H9 (cell line): ENCODE measurements at regions not wholly inside any gene's neighbourhood (a gene's known extent, or its start where the extent isn't known, plus 50 kb on each side); places are given as distances from the start of the nearest gene placed in this dataset.

Experiments
- DNase-seq: peaks from one replicate; pipeline ENCODE4 v3.0.0-alpha.2; 2017
- H2AFZ ChIP-seq: one replicate; pipeline ENCODE4 v1.6.1; 2013; ENCODE audit warnings: mild to moderate bottlenecking, low read length, control low read depth, moderate library complexity
- H2AK5ac ChIP-seq: 2 replicates; pipeline ENCODE4 v1.6.1; 2013; ENCODE audit warnings: low read length, control low read depth, mixed read lengths; ENCODE audit not compliant: insufficient read length
- H2BK120ac ChIP-seq: one replicate; pipeline ENCODE4 v1.6.1; 2013; ENCODE audit warnings: low read depth, mild to moderate bottlenecking, low read length, control low read depth, inconsistent platforms; ENCODE audit not compliant: poor library complexity, severe bottlenecking
- H2BK12ac ChIP-seq: 2 replicates; pipeline ENCODE4 v1.6.1; 2013; ENCODE audit warnings: low read length, control low read depth, mixed read lengths, low read depth; ENCODE audit not compliant: insufficient read length
- H2BK15ac ChIP-seq: 2 replicates; pipeline ENCODE4 v1.6.1; 2013; ENCODE audit warnings: low read depth, low read length, control low read depth
- H2BK20ac ChIP-seq: one replicate; pipeline ENCODE4 v1.6.1; 2013; ENCODE audit warnings: low read depth, mild to moderate bottlenecking, low read length, control low read depth, inconsistent platforms; ENCODE audit not compliant: poor library complexity, severe bottlenecking
- H2BK5ac ChIP-seq: 2 replicates; pipeline ENCODE4 v1.6.1; 2013; ENCODE audit warnings: low read length, control low read depth, mixed read lengths; ENCODE audit not compliant: insufficient read length
- H3K14ac ChIP-seq: 2 replicates; pipeline ENCODE4 v1.6.1; 2013; ENCODE audit warnings: low read length, control low read depth; ENCODE audit not compliant: insufficient read depth
- H3K18ac ChIP-seq: 2 replicates; pipeline ENCODE4 v1.6.1; 2013; ENCODE audit warnings: low read depth, mild to moderate bottlenecking, mixed read lengths, low read length, control low read depth; ENCODE audit not compliant: insufficient read length
- H3K23ac ChIP-seq: 2 replicates; pipeline ENCODE4 v1.6.1; 2013; ENCODE audit warnings: low read length, control low read depth, mixed read lengths, low read depth; ENCODE audit not compliant: insufficient read length
- H3K23me2 ChIP-seq: 2 replicates; pipeline ENCODE4 v1.6.1; 2013; ENCODE audit warnings: low read depth, mild to moderate bottlenecking, mixed read lengths, low read length, control low read depth; ENCODE audit not compliant: insufficient read length, poor library complexity, severe bottlenecking
- H3K27ac ChIP-seq: 2 replicates; pipeline ENCODE4 v1.5.1; 2013; ENCODE audit warnings: low read length, control low read depth, mixed read lengths, low read depth; ENCODE audit not compliant: insufficient read length
- H3K27me3 ChIP-seq: 2 replicates; pipeline ENCODE4 v1.6.1; 2013; ENCODE audit warnings: low read length, control low read depth, inconsistent platforms; ENCODE audit not compliant: insufficient read depth
- H3K4ac ChIP-seq: 2 replicates; pipeline ENCODE4 v1.6.1; 2013; ENCODE audit warnings: low read depth, mild to moderate bottlenecking, control low read depth, inconsistent platforms, low read length, moderate library complexity
- H3K4me1 ChIP-seq: 2 replicates; pipeline ENCODE4 v1.6.1; 2013; ENCODE audit warnings: low read length, control low read depth, inconsistent platforms; ENCODE audit not compliant: insufficient read depth
- H3K4me2 ChIP-seq: 2 replicates; pipeline ENCODE4 v1.6.1; 2013; ENCODE audit warnings: low read length, control low read depth, mixed read lengths; ENCODE audit not compliant: insufficient read length, insufficient read depth
- H3K56ac ChIP-seq: 2 replicates; pipeline ENCODE4 v1.6.1; 2013; ENCODE audit warnings: low read depth, mild to moderate bottlenecking, mixed read lengths, low read length, control low read depth; ENCODE audit not compliant: insufficient read length
- H3K79me1 ChIP-seq: 2 replicates; pipeline ENCODE4 v1.6.1; 2013; ENCODE audit warnings: low read depth, mild to moderate bottlenecking, moderate library complexity, low read length, control low read depth, inconsistent platforms; ENCODE audit not compliant: insufficient read depth, poor library complexity, severe bottlenecking
- H3K79me2 ChIP-seq: 2 replicates; pipeline ENCODE4 v1.6.1; 2013; ENCODE audit warnings: low read length, control low read depth, inconsistent platforms; ENCODE audit not compliant: insufficient read depth
- H3K9ac ChIP-seq: 2 replicates; pipeline ENCODE4 v1.6.1; 2013; ENCODE audit warnings: low read length, control low read depth, mixed read lengths; ENCODE audit not compliant: insufficient read length; ENCODE audit errors: extremely low read depth
- H3K9me3 ChIP-seq: one replicate; pipeline ENCODE4 v1.6.1; 2013; ENCODE audit warnings: low read depth, low read length, inconsistent platforms; ENCODE audit not compliant: control insufficient read depth
- H3T11ph ChIP-seq: one replicate; pipeline ENCODE4 v1.6.1; 2013; ENCODE audit warnings: mild to moderate bottlenecking, low read length, control low read depth, inconsistent platforms
- H4K20me1 ChIP-seq: one replicate; pipeline ENCODE4 v1.6.1; 2013; ENCODE audit not compliant: control insufficient read depth, insufficient read length, insufficient read depth
- H4K5ac ChIP-seq: 2 replicates; pipeline ENCODE4 v1.6.1; 2013; ENCODE audit warnings: low read depth, mild to moderate bottlenecking, mixed read lengths, low read length, control low read depth; ENCODE audit not compliant: insufficient read length
- H4K8ac ChIP-seq: replicated peaks from 2 replicates; pipeline ENCODE4 v1.6.1; 2013; ENCODE audit warnings: low read length, control low read depth, mixed read lengths, low read depth; ENCODE audit not compliant: insufficient read length
- H4K91ac ChIP-seq: 2 replicates; pipeline ENCODE4 v1.6.1; 2013; ENCODE audit warnings: low read depth, mild to moderate bottlenecking, moderate library complexity, mixed read lengths, low read length, control low read depth; ENCODE audit not compliant: insufficient read length
- H3K27ac Mint-ChIP-seq, 3 experiments: 2 replicates in 2 of 3; 3 replicates in 1 of 3; pipeline ENCODE4 v1.8.0; 2020 to 2021; ENCODE audit warnings: mixed read lengths in 3 of 3, mild to moderate bottlenecking in 1 of 3, moderate library complexity in 1 of 3
- H3K27me3 Mint-ChIP-seq: 2 replicates; pipeline ENCODE4 v1.8.0; 2021; ENCODE audit warnings: low read depth, mild to moderate bottlenecking, moderate library complexity, mixed read lengths
- H3K36me3 Mint-ChIP-seq, 3 experiments: 2 replicates in 2 of 3; 3 replicates in 1 of 3; pipeline ENCODE4 v1.8.0; 2020 to 2021; ENCODE audit warnings: low read depth in 3 of 3, mixed read lengths in 3 of 3; ENCODE audit not compliant: insufficient read depth in 1 of 3
- H3K4me1 Mint-ChIP-seq, 2 experiments: 2 replicates each; pipeline ENCODE4 v1.8.0; 2020; ENCODE audit warnings: mixed read lengths in 2 of 2
- H3K4me3 Mint-ChIP-seq, 2 experiments: 2 replicates in 1 of 2; 3 replicates in 1 of 2; pipeline ENCODE4 v1.8.0; 2020 to 2021; ENCODE audit warnings: mild to moderate bottlenecking in 2 of 2, mixed read lengths in 2 of 2, moderate library complexity in 1 of 2
- H3K9me3 Mint-ChIP-seq, 2 experiments: 2 replicates in 1 of 2; 3 replicates in 1 of 2; pipeline ENCODE4 v1.8.0; 2020; ENCODE audit warnings: mild to moderate bottlenecking in 2 of 2, mixed read lengths in 2 of 2, moderate library complexity in 1 of 2
- whole genome bisulfite sequencing: extraction: QIAGEN DNeasy Blood & Tissue Kit; methylation state at CpG from one replicate; pipeline ENCODE4 v1.1.7; 2013; ENCODE audit warnings: missing lambda C conversion rate, low lambda C conversion rate, mixed read lengths; ENCODE audit not compliant: insufficient read length; ENCODE audit errors: extremely low coverage; 5-methylcytosine and 5-hydroxymethylcytosine counted together
- TF ChIP-seq, protein P1 (sequence below): fragments of 200-600 bp; sonication (generic); conservative IDR thresholded peaks from 3 replicates; pipeline ENCODE4 v1.8.0; 2021; ENCODE audit warnings: antibody characterized with exemption, mild to moderate bottlenecking

DNA sequence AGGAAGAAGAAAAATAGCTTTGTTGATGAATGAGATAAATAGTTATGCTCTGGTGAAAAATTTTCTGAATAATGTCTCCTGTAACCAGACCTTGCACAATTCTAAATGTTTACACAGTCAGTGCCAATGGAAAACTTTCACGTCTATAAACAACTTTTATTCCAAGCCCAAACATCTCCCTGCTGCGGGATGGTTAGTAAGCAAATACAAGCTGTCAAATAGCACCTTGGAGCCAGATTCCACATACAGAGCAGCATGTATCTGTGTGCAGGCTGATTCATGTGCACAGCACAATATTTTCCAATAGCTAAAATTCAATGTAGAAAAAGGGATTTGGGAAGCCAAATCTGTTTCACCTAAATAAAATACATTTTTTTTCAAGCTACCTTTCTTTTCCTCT is 813.3 kb downstream of the HACE1 start:
- Histone ChIP-seq H3K23me2 (no peaks in the 10 kb centered on the region), H2BK20ac (no peak overlapping the region), H3K23ac (no peak overlapping the region), H2BK5ac (no peak overlapping the region), H2BK120ac (no peak overlapping the region), H4K8ac (no peak overlapping the region), H3K9me3 (no peaks in the 10 kb centered on the region), H4K5ac (no peak overlapping the region), H3K79me2 (no peaks in the 10 kb centered on the region), H3T11ph (no peak overlapping the region), H2AK5ac (no peak overlapping the region), H3K27ac (no peak overlapping the region), H4K20me1 (no peaks in the 10 kb centered on the region), H3K4me2 (no peak overlapping the region), H2BK12ac (no peak overlapping the region), H4K91ac (no peak overlapping the region), H3K14ac (no peak overlapping the region), H3K56ac (no peak overlapping the region), H2BK15ac (no peak overlapping the region), H3K4ac (no peak overlapping the region), H3K18ac (no peak overlapping the region), H3K79me1 (no peaks in the 10 kb centered on the region), H2AFZ (no peak overlapping the region), H3K9ac (no peak overlapping the region), H3K27me3 (no peaks in the 10 kb centered on the region), H3K4me1 (no peaks in the 10 kb centered on the region)
- H3K27me3 Mint-ChIP-seq, result no peaks in the 10 kb centered on the region; the same call in 1 of the 2 replicates
- H3K9me3 Mint-ChIP-seq, result no peaks in the 10 kb centered on the region
- DNase-seq, result no peak
- H3K36me3 Mint-ChIP-seq, result no peaks in the 10 kb centered on the region; a peak in 1 of 7 replicates
- no peak overlapping the region for H3K27ac Mint-ChIP-seq
- no CpG with 5 or more reads among the region's 2 CpGs for WGBS
- H3K4me1 Mint-ChIP-seq, result no peaks in the 10 kb centered on the region
- no peak overlapping the region for H3K4me3 Mint-ChIP-seq
- TF ChIP-seq, protein P1, sequence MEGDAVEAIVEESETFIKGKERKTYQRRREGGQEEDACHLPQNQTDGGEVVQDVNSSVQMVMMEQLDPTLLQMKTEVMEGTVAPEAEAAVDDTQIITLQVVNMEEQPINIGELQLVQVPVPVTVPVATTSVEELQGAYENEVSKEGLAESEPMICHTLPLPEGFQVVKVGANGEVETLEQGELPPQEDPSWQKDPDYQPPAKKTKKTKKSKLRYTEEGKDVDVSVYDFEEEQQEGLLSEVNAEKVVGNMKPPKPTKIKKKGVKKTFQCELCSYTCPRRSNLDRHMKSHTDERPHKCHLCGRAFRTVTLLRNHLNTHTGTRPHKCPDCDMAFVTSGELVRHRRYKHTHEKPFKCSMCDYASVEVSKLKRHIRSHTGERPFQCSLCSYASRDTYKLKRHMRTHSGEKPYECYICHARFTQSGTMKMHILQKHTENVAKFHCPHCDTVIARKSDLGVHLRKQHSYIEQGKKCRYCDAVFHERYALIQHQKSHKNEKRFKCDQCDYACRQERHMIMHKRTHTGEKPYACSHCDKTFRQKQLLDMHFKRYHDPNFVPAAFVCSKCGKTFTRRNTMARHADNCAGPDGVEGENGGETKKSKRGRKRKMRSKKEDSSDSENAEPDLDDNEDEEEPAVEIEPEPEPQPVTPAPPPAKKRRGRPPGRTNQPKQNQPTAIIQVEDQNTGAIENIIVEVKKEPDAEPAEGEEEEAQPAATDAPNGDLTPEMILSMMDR, result no peak
